ENCODE measurements at regions not wholly inside any gene's neighbourhood (a gene's known extent, or its start where the extent isn't known, plus 50 kb on each side); places are given as distances from the start of the nearest gene placed in this dataset.

GRCh38 chrX:33908074-33908473, 224.0 kb downstream of the FAM47A start:
- TF ChIP-seq GTF2F1 (IDR thresholded peaks at IDR 0.05; ENCODE audit: low read depth, low read length) = no peak
- no peak for TF ChIP-seq EZH2 (IDR thresholded peaks at IDR 0.05; ENCODE audit: borderline replicate concordance, low read depth, low read length)
- no peak for TF ChIP-seq TAF1 (IDR thresholded peaks at IDR 0.05; ENCODE audit: control insufficient read depth, extremely low read depth, insufficient read depth, low read length, severe bottlenecking)
- TF ChIP-seq POLR2AphosphoS5 (IDR thresholded peaks at IDR 0.05; ENCODE audit: control insufficient read depth, insufficient read depth, low read depth, low read length) = no peak
- TF ChIP-seq REST (IDR thresholded peaks at IDR 0.05; ENCODE audit: borderline replicate concordance) = no peak
- no peak for TF ChIP-seq REST (CRISPR knock-in tag; IDR thresholded peaks at IDR 0.05; ENCODE audit: low read depth)
- TF ChIP-seq CTCF (IDR thresholded peaks at IDR 0.05 in 2 of 3, conservative IDR thresholded peaks at IDR 0.05 in 1 of 3; ENCODE audit: insufficient read depth in 2 of 3, low read depth in 1 of 3, low read length in 3 of 3) = no peak
- no peak for TF ChIP-seq RFX1 (IDR thresholded peaks at IDR 0.05)
- TF ChIP-seq PHF8 (IDR thresholded peaks at IDR 0.05; ENCODE audit: borderline replicate concordance, low read length) = no peak
- TF ChIP-seq NR1H2 (CRISPR knock-in tag; IDR thresholded peaks at IDR 0.05) = no peak
